Mucosa of rectum (tissue), 2 donors: ENCODE measurements at regions not wholly inside any gene's neighbourhood (a gene's known extent, or its start where the extent isn't known, plus 50 kb on each side); places are given as distances from the start of the nearest gene placed in this dataset.

ENCODE experiments used
- H3K27ac ChIP-seq, 2 donors: one replicate each; pipeline ENCODE4 v1.7.0; 2013; ENCODE audit warnings: inconsistent platforms in 2 of 2, low read depth in 2 of 2, low read length in 2 of 2
- H3K27me3 ChIP-seq, 2 donors: one replicate each; pipeline ENCODE4 v1.7.0; 2013; ENCODE audit warnings: low read length in 2 of 2; ENCODE audit not compliant: control insufficient read depth in 2 of 2, insufficient read depth in 2 of 2
- H3K36me3 ChIP-seq, 2 donors: one replicate each; pipeline ENCODE4 v1.7.0; 2013; ENCODE audit warnings: low read length in 2 of 2; ENCODE audit not compliant: control insufficient read depth in 2 of 2, insufficient read depth in 2 of 2
- H3K4me1 ChIP-seq, 2 donors: one replicate each; pipeline ENCODE4 v1.7.0; 2013; ENCODE audit warnings: low read length in 2 of 2, mild to moderate bottlenecking in 1 of 2; ENCODE audit not compliant: control insufficient read depth in 2 of 2, insufficient read depth in 2 of 2
- H3K4me3 ChIP-seq, 2 donors: one replicate each; pipeline ENCODE4 v1.7.0; 2013; ENCODE audit warnings: low read length in 2 of 2
- H3K9ac ChIP-seq, 2 donors: one replicate each; pipeline ENCODE4 v1.7.0; 2013; ENCODE audit warnings: low read length in 2 of 2, low read depth in 1 of 2, mild to moderate bottlenecking in 1 of 2
- H3K9me3 ChIP-seq, 2 donors: one replicate each; pipeline ENCODE4 v1.7.0; 2013; ENCODE audit warnings: low read length in 2 of 2; ENCODE audit not compliant: control insufficient read depth in 2 of 2
- donor health status: healthy.
- donor health status: Normal muscosa, but diverticular disease.

DNA sequence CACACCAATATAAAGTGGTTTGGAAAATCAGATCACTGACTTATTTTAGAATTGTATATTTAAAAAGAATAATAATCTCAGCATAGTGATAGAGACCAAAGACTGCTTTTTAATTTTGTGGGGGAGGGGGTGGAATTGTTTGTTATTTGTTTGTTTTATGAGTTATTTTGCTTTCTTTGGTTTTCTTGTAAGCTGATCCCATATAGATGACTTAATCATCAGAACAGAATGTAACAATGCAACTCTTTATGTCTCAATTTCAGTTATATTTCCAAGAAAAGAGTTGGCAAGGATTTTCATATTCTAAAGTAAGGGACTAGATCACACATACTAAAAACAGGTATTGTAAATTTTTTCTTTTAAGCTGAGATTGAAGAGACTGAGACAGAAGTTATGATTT is 984.9 kb downstream of the TLE4 start:
- H3K4me3 ChIP-seq = no peak overlapping the region
- H3K9ac ChIP-seq = no peak overlapping the region
- H3K4me1 ChIP-seq = no peaks in the 10 kb centered on the region
- no peaks in the 10 kb centered on the region for H3K36me3 ChIP-seq
- H3K27ac ChIP-seq = no peak overlapping the region
- no peaks in the 10 kb centered on the region for H3K9me3 ChIP-seq
- H3K27me3 ChIP-seq = no peaks in the 10 kb centered on the region

DNA sequence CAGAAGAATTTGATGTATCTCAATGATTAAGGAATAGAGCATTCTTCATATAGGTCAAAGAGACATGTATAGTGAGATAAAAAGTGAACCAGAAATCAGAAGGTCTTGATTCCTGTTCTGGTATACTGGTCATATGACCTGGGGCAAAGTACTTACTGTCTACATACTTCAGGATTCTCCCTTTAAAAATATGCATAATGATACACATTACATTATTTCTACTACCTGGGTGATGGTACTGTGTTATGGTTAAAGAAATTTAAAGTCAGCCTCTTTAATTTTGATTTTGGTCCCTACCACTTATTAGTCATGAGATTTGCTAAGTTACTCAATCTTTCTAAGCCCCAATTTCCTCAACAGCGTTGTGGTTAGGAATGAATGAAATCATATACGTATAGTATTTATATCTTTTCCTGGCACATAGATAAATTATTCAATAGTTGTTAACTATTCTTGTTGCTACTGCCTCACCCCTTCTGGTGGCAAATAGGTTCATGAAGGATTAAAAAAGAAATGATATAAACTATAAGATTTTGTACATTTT is 984.1 kb downstream of the TLE4 start:
- Histone ChIP-seq H3K9me3 (no peaks in the 10 kb centered on the region), H3K27ac (no peak overlapping the region), H3K27me3 (no peaks in the 10 kb centered on the region), H3K4me3 (no peak overlapping the region), H3K4me1 (no peaks in the 10 kb centered on the region), H3K36me3 (no peaks in the 10 kb centered on the region), H3K9ac (no peak overlapping the region)

DNA sequence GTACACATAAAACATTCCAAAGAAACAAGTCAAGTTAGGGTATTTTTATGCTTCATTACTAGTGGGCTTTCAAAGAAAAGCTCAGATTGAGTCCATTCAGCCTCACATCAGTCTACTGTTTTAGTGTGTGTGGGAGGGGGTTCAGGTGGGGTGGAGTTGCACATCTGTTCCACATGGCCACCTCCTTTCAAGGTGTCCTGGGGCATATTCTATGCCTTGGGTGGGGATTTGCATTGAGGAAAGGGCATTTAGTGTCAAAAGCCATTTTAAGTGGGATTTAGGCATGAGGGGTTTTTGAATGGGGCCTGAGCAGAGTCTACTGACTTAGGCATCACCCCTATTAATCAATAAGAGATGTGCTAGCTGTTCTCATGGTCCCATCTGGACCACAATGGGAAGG is 983.1 kb downstream of the TLE4 start:
- Histone ChIP-seq H3K4me1 (no peaks in the 10 kb centered on the region), H3K9ac (no peak overlapping the region), H3K27me3 (no peaks in the 10 kb centered on the region), H3K4me3 (no peak overlapping the region), H3K36me3 (no peaks in the 10 kb centered on the region), H3K27ac (no peak overlapping the region), H3K9me3 (no peaks in the 10 kb centered on the region)

DNA sequence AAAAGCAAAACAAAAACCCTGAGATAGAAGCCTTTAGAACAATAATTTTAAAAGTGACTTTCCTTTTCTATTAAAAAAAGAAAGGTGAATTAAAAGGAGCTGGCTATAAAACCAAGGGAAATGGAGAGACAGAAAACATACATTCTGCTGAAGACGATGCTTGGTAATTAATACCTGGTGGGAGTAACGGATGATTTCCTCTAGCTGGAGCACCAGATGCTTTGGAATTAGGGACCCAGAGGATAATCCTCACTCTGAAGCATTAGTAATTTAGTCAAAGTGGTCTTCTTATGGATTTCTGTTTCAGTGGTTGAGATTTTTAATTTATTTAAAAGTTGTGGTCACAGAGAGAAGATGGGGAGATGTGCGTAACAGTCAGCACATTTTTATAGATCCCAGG is 982.5 kb downstream of the TLE4 start:
- no peaks in the 10 kb centered on the region for H3K4me1 ChIP-seq
- H3K36me3 ChIP-seq = no peaks in the 10 kb centered on the region
- no peaks in the 10 kb centered on the region for H3K9me3 ChIP-seq
- H3K27me3 ChIP-seq = no peaks in the 10 kb centered on the region
- H3K4me3 ChIP-seq = no peak overlapping the region
- H3K27ac ChIP-seq = no peak overlapping the region
- H3K9ac ChIP-seq = no peak overlapping the region

DNA sequence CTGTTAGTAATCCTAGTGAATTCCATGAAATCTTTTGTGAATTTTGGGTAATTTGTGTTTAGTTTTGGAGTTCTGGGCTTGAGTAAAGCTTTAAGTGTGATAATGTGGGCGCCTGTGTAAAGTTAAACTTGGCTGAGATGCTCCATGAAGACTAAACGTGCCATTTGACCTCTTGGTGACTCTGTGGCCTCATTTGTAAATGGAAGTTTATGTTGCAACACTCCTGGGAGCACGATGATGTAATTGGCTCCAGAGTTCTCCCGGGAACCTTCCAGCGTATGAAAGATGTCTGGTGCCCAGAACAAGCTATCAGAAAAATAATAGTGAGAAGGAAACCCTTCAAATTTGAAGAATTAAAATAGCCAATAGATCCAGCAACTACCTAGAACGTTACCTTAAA is 981.2 kb downstream of the TLE4 start:
- H3K4me1 ChIP-seq = no peaks in the 10 kb centered on the region
- H3K9ac ChIP-seq = no peak overlapping the region
- H3K27ac ChIP-seq = no peak overlapping the region
- H3K36me3 ChIP-seq = no peaks in the 10 kb centered on the region
- no peaks in the 10 kb centered on the region for H3K27me3 ChIP-seq
- no peak overlapping the region for H3K4me3 ChIP-seq
- no peaks in the 10 kb centered on the region for H3K9me3 ChIP-seq

DNA sequence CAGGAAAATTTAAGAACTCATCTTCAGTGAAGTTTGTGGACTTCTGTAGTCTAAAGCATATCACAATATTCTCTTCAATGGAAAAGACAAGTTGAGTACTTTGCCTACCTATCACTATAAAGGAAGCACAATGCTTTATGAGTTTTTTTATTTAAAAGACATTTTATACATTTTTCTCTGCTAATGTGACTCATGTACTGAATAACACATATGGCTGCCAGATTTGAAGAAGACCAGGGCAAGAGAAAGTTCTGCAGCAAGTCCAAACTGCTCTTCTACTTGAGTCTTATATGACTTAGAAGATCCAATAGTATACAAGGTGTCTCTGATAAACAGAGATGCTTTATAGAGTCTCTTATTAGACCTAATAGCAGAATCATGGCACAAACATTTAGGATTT is 978.4 kb downstream of the TLE4 start:
- no peaks in the 10 kb centered on the region for H3K27me3 ChIP-seq
- H3K4me3 ChIP-seq = no peak overlapping the region
- no peak overlapping the region for H3K27ac ChIP-seq
- H3K9me3 ChIP-seq = no peaks in the 10 kb centered on the region
- no peak overlapping the region for H3K9ac ChIP-seq
- H3K4me1 ChIP-seq = no peaks in the 10 kb centered on the region
- H3K36me3 ChIP-seq = no peaks in the 10 kb centered on the region

DNA sequence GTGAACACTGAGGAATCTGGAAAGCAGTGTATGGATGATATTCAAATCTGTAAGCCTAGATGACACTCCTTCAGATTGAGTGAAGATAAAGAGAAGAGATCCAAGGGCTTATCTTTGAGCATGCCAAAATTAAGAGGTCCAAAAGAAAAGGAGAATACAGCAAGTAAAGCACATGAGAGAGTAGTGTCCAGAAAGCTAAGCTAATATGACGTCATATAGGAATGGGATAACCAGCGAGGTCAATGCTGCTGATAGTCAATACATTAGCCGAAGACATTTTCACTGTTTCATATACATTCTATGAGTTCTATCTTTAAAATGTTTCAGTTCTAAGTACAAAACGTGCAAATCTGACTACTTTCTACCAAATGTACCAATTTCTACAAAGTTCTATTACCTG is 975.8 kb downstream of the TLE4 start:
- Histone ChIP-seq H3K36me3 (no peaks in the 10 kb centered on the region), H3K4me1 (no peaks in the 10 kb centered on the region), H3K9me3 (no peaks in the 10 kb centered on the region), H3K27ac (no peak overlapping the region), H3K9ac (no peak overlapping the region), H3K27me3 (no peaks in the 10 kb centered on the region), H3K4me3 (no peak overlapping the region)

DNA sequence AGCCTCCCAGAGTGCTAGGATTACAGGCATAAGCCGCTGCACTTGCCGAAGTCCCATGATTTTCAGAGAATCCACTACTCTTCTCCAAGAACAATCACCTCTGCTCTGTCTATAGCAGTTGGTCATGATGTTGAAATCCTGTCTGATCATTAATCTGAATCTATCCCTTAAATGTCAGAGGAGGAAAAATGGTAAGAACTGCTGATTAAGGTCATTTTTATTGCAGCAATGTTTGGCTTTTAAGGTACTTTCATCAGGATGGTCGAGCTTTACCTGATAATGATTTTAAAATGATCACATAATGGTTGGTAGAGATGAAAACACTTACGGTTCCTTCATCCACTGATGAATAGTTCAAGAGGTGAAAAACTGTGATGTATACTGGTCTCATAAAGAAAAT is 968.6 kb downstream of the TLE4 start:
- Histone ChIP-seq H3K9ac (no peak overlapping the region), H3K27me3 (no peaks in the 10 kb centered on the region), H3K4me3 (no peak overlapping the region), H3K4me1 (no peaks in the 10 kb centered on the region), H3K36me3 (no peaks in the 10 kb centered on the region), H3K9me3 (no peaks in the 10 kb centered on the region), H3K27ac (no peak overlapping the region)

DNA sequence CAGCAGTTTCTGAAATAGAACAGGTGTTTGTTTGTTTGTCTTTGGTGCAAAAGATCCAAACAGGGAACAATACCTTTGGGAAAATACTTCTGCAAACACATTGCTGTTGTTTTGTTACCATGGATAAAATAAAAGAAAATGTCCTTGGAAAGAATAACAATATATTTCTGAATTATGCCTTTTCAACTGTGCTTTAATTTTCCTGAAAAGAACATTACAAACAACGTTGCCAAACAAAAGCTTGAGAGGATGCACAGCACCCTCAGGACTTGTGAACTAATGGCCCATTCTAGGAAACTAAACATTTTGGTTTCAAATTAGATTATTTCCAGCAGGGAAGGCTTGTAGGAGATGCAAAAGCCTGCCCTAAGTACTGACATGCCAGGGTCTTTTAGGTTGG is 967.2 kb downstream of the TLE4 start:
- no peak overlapping the region for H3K4me3 ChIP-seq
- no peaks in the 10 kb centered on the region for H3K4me1 ChIP-seq
- H3K9ac ChIP-seq = no peak overlapping the region
- H3K36me3 ChIP-seq = no peaks in the 10 kb centered on the region
- H3K9me3 ChIP-seq = peaks cover 0 to 3% of the 10 kb centered on the region in 2 donors
- no peak overlapping the region for H3K27ac ChIP-seq
- no peaks in the 10 kb centered on the region for H3K27me3 ChIP-seq

DNA sequence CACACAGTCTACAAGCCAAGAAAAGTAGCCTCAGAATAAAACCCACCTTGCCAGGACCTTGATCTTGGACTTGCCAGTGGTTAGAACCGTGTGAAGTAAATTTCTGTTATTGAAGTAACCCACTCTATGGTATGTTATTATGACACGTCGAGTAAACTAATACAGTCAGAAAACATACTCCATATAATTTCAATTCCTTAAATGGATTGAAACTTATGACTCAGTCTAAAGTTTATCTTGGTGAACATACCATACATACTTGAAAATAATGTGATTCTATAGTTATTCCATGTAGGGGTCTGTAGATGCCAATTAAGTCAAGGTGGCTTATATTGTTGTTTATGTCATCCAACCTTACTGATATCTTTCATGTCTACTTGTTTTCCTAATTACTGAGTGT is 950.7 kb downstream of the TLE4 start:
- Histone ChIP-seq H3K4me3 (no peak overlapping the region), H3K36me3 (no peaks in the 10 kb centered on the region), H3K27me3 (no peaks in the 10 kb centered on the region), H3K9me3 (peaks cover 2 to 4% of the 10 kb centered on the region in 2 donors), H3K27ac (no peak overlapping the region), H3K9ac (no peak overlapping the region), H3K4me1 (no peaks in the 10 kb centered on the region)

DNA sequence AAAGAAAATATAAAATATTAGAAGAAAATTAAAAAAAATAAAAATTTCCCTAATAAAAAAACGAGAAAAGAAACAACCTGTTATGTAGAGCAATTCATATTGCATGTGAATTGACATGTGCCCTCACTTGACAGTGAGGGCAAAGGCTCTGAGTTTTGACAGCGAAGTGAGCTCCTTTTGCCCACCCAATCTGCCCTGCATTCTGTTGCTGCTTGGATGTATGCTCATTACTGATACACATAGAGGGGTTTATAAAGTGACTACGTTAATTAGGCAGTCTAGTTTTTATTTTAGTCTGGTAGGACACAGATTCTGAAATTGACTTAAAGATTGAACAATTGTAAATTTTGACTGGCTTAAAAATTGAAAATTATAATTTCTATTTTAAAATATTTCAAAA is 949.4 kb downstream of the TLE4 start:
- H3K4me1 ChIP-seq = no peaks in the 10 kb centered on the region
- H3K27me3 ChIP-seq = no peaks in the 10 kb centered on the region
- H3K36me3 ChIP-seq = no peaks in the 10 kb centered on the region

More for the DNA sequence above, 949.4 kb downstream of the TLE4 start:
- Histone ChIP-seq H3K4me3 (no peak overlapping the region), H3K9ac (no peak overlapping the region), H3K27ac (no peak overlapping the region), H3K9me3 (peaks cover 2 to 4% of the 10 kb centered on the region in 2 donors)
